Fibroblast of skin of scalp (primary cell): ENCODE measurements at regions not wholly inside any gene's neighbourhood (a gene's known extent, or its start where the extent isn't known, plus 50 kb on each side); places are given as distances from the start of the nearest gene placed in this dataset.
"Not testable (repeated sequence)": the region's sequence is repeated elsewhere in the genome, so short reads cannot be mapped to it uniquely, and the experiment has no call there.

ENCODE experiments used
- DNase-seq: peaks from one replicate; pipeline ENCODE4 v3.0.0-alpha.2; 2013

DNA sequence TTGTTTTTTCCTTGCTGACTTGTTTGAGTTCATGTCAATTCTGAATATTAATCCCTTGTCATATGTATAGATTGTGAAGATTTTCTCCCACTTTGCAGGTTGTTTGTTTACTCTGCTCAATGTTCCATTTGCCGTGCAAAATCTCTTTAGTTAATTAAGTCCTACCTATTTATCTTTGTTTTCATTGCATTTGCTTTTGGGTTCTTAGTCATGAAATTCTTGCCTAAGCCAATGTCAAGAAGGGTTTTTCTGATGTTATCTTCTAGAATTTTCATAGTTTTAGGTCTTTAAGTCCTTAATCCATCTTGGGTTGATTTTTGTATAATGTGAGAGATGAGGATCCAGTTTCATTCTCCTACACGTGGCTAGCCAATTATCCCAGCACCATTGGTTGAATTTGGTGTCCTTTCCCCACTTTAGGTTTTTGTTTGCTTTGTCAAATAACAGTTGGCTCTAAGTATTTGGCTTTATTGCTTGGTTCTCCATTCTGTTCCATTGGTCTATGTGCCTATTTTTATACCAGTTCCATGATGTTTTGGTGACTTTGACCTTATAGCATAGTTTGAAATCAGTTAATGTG, 163.1 kb upstream of the PGR start:
- no peak for DNase-seq

- no peak for DNase-seq
Measured at GRCh38 chr11:101291279-101291678, 161.7 kb upstream of the PGR start.

DNA sequence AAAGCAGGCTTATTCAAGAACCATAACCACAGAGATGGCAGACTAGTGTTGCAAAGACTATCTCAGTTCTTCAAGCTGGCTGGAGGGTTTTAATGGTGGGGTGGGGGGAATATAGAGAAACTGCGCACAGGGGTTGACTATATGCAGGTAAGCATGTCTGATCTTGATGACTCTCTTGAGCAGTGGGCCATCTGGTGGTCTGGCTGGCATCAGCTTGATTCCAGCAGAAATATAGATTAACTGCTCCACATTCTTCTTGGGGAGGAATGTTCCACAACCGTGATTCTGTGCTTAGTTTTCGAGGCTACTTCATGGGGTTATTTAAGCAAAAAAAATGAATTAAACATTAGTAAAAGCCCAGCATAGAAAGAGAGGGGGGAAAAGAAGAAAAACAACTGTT, 158.8 kb upstream of the PGR start:
- DNase-seq = no peak

DNA sequence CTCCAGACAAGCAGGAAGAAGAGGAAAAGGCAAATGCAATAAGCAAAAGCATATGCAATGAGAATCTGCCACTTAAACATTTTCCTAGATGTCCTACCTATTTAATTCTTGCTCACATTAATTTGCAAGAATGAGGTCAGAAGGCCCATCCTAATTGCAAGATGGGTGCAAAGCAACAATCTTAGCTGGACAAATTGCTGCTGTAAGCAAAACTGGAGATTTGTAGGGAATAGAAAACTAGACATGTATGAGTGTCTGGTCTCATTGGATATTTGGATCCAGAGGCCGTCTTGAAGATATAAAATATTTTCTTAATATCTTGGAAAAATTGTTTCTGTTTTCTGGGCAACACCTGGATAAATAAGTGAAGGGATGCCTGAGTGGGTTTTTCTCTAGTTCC, 150.1 kb upstream of the PGR start:
- no peak for DNase-seq

DNA sequence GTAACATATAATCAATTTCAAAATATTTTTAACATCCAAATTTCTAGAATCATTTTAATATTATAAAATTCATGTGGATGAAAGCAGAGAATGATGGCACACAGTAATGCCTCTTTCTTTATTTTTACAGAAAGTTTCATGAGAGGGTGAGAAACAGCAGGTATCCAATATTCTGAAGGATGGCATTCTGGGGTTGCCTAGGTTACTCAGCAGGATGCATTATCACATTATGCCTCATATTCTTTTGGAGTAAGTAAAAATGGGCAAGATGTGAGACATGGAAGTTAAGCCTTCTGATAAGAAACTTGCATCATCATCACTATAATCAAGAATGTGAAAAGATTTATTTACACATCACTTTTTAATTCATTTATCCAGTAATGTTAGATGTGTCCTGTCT, 148.7 kb upstream of the PGR start:
- DNase-seq = no peak

DNA sequence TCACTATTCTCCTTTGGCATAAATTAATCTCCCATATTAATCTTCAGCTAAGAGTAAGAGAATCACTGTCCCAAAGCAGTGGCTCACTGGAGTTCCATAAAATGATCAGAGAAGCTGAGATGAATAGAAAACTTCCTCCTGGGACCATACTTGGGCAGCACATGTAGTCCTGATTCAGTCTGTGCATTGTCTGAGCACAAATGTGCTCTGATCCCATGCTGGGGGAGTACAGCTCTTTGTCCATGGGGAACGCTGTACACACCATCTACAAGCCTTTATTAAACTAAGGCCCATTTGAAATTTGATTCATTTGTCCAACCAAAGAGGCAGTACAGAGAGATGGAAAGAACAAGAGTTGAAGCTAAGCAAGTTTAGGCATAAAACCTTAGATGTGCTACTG, 147.4 kb upstream of the PGR start:
- no peak for DNase-seq

DNA sequence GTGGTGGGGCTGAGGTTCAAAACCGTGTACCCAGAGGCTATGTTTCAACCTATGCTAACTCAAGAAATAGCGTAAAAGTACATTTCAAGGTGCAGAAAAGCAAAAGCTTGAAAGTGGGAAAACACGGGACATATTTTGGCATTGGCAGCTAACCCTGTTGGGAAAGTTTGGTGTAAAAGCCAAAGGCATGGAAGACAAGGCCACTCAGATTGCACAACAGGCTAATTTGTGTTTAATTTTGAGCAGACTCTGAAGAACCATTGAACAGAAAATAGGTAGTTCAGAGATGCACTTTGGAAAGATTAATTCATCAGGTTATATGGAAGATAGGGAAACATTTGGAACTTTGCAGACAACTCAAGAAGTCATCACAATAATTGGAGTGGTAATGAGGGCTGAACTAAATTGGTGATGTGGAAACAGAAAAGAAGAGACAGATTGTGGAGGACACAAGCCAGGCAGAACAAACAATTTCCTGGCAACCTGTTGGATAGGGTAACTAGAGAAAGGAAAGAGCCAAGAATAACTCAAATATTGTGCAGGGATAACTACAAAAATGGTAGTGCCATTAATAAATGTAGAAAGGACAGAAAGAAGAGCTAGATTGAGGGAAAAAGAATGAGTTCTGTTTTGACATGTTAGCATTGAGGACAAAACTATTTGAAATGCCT, 140.5 kb upstream of the PGR start:
- DNase-seq = no peak

- no peak for DNase-seq
Measured at GRCh38 chr11:101269390-101269789, 139.8 kb upstream of the PGR start.

- DNase-seq = no peak
Measured at GRCh38 chr11:101267654-101268053, 138.0 kb upstream of the PGR start.

DNA sequence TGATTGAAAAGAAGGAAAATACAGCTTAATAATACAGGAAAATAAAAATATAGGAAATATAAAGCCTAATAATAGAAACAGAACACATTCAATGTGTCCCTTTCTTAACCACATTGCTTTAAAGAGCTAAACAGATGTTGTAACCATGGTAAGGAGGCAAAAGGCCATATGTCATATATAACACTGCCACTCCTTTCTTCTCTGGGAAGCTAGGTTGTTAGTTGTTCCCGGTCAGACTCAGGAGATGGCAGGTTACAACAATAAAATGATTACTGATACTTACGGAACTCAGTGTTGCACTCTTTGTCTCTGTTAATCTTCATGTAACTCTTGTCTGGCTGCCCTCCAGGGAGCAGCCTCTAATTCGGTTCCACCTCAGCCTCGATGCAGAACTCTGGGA, 134.7 kb upstream of the PGR start:
- DNase-seq = no peak

DNA sequence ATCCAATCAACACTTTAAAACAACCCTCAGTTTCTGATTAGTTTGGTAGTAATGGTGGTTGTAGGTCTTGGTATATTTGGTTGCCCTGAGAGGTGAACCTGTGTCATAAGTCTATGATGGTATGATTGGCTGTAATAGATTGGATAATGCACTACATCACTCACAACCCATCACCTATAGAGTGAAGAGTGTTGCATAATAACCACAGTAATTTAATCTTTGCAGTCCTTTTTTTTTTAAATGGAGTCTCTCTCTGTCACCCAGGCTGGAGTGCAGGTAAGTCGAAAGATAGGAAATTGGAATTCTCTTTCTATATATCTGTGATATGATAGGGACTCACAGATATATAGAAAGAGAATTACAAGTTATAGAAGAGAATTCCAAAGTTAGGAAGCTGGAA, 133.4 kb upstream of the PGR start:
- no peak for DNase-seq

GRCh38 chr11:101262258-101262657, 132.6 kb upstream of the PGR start:
- DNase-seq = no peak

DNA sequence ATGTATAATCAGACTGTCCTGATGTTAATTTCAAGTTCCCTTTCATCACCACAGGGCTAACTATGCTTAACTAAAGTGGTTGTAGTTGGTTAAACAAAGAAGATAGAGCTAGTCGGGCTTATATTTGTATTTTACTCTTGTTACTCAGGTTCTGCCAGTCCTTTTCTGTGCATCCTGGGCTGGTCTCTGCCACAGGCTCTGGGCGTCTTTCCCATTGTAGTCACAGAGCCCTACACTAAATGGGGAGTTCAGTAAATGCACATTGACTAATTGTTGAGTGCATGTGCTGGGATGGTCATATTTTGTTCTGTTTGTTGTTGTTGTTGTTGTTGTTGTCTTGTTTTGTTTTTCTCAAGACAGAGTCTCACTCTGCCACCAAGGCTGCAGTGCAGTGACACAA, 125.4 kb upstream of the PGR start:
- DNase-seq = no peak

DNA sequence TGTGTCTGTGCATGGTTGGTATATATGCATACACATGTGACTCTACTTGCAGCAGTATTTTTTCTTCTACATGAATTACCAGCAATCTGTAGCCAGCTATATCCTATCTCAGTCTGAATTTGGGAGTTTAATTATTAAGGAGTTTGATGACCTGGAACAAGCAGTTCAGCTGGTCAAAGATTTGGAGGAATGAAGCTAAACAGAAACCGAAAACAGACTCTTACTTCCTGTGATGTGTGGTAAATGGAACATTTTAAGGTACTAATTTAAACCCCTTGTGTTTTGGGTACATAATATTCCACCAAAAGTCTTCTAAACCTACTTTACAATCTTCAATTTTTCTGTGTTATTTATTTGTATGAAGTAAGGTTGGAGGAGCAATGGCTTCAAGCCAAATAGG, 124.4 kb upstream of the PGR start:
- DNase-seq = no peak

- not testable (repeated sequence) for DNase-seq
Measured at GRCh38 chr11:101245635-101246034, 116.0 kb upstream of the PGR start.

GRCh38 chr11:101245081-101245480, 115.5 kb upstream of the PGR start:
- DNase-seq = not testable (repeated sequence)

DNA sequence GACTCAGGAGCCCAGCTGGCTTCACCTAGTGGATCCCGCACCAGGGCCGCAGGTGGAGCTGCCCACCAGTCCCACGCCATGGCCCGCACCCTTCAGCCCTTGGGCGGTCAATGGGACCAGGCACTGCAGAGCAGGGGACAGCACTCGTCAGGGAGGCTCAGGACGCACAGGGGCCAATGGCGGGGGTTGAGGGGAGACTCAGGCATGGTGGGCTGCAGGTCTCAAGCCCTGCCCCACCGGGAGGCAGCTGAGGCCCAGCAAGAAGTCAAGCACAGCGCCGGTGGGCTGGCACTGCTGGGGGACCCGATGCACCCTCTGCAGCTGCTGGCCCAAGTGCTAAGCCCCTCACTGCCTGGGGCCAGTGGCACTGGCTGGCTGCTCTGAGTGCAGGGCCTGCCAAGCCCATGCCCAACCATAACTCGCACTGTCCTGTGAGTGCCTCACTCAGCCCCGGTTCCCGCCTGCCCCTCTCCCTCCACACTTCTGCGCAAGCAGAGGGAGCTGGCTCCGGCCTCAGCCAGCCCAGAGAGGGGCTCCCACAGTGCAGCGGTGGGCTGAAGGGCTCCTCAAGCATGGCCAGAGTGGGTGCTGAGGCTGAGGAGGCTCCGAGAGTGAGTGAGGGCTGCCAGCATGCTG, 111.7 kb upstream of the PGR start:
- no peak for DNase-seq

- not testable (repeated sequence) for DNase-seq
Measured at GRCh38 chr11:101231207-101231834, 101.7 kb upstream of the PGR start.

GRCh38 chr11:101226617-101227016, 97.0 kb upstream of the PGR start:
- no peak for DNase-seq

DNA sequence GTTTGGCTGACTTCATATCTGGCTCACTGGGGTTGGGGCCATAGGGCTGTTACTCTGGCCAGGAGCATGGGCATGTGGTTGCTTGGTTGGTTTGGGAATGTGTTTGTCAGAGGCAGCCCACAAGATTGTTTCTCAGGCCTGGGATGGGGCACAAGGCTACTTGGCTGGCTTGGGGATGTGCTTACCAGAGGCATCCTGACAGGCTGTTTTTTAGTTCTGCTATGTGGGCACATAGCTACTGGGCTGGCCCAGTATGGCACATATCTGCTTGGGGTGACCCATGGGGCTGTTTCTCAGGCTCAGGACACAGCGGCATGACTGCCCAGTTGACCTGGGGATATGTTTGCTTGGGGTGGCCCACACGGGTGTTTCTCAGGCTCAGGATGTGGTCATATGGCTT, 94.6 kb upstream of the PGR start:
- no peak for DNase-seq

- not testable (repeated sequence) for DNase-seq
Measured at GRCh38 chr11:101218091-101218490, 88.5 kb upstream of the PGR start.

DNA sequence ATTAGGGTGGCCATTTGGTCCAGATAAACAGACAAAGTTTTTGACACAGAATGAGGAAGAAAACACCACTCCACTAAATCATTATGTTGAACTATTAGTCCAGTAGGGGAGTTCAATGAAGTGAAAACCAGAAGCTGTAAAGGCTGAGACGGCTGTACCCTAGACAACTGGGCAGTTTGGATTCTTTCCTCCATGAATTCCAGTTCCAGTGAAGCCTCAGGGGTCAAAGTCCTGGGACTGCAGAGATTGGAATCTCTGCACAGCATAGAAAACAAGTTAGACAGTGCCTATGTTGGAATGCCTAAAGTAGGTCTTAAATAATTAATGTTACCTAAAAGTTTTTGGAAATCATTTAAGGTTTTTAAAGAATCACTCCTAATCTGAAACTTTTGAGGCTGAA, 86.5 kb upstream of the PGR start:
- DNase-seq = not testable (repeated sequence)

DNA sequence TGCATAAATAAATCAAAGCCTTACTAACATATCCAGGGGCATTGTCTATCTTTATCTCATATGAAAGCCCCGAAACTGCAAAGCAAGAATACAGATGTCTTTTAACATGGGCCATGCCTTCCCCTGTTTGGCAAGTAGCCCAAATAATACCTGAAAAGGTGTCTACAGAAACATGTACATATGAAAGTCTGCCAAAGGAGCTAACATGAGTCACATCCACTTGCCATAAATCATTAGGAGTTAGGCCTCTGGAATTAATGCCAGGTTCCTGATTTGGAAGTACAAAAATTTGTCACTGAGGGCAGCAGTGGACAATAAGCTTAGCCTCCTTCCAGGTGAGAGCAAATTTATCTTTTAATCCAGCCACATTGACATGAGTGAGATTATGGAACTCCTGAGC, 85.5 kb upstream of the PGR start:
- no peak for DNase-seq

DNA sequence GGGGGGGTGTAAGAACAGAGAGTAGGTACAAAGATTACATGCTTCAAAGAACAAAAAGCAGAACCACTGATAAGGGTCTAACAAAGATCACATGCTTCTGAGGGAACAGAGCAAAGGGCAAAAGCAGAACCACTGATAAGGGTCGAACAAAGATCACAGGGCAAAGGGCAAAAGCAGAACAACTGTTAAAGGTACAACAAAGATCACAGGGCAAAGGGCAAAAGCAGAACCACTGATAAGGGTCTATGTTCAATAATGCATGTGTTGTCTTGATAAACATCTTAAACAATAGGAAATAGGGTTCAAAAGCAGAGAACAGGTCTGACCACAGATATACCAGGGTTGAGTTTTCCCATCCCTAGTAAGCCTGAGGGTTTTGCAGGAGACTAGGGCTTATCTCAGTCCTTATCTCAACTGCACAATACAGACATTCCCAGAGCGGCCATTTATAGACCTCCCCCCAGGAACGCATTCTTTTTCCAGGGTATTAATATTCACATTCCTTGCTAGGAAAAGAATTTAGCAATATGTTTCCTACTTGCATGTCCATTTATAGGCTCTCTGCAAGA, 81.9 kb upstream of the PGR start:
- no peak for DNase-seq
